ENCODE measurements at regions not wholly inside any gene's neighbourhood (a gene's known extent, or its start where the extent isn't known, plus 50 kb on each side); places are given as distances from the start of the nearest gene placed in this dataset.

DNA sequence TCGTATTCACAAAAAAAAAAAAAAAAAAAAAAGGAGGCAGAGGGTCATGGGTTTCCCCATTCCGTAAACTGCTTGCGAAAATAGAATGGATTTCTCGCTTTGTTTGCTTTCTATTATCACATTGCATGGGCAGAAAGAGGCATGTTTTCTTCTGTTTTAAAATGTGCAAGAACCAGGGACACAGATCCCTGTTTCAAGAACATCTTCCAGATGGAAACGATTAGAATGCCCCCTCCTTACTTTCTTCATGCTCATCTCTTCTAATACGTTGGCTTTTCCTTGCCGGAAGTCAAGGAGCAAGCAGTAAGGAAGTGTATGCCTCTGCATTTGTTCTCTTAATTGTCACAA is 51.0 kb upstream of the ZNF516 start:
- no peak for DNase-seq (ENCODE audit: low read depth in 2 of 2)

GRCh38 chr18:76545433-76546087 is 50.5 kb upstream of the ZNF516 start:
- no peak for DNase-seq (ENCODE audit: low read depth in 2 of 2)

DNA sequence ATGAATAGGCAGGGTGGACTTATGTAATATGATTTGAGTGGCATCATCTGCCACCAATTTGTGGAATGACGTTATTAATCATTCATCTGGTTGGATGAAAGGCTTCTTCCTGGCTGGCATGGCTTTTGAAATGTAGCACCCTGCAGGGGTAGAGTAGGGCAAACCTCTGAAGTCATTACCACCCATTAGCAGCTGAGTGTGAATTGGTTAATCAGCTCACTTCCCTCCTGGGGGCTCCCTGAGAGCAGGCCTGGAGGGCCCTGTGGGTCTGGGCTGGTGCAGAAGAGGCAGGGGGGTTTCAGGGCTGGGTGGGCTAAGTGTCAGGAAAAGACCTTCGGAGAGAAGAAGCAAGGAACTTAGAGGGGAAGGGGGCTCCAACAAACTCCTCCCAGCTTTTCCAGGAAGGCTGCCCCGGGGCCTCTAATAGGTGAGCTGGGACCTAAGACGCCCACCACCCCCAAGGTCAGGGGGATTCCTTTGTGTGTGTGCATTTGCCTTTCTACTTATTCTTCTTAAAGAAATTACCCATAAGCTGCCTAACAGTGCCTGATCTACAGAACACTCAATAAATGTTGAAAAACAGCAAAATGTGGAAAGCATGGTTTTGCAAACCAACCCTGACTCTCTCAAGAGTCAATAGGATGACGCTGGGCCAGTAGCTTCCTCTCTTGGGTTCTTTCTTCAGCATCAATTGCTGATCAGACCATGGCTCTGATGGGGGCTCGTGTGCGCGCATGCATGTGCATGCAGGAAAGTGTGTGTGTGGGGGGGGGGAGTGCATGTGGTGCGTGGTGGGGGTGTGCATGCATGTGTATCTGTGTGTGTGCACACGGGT is 49.7 kb upstream of the ZNF516 start:
- DNase-seq (ENCODE audit: low read depth in 2 of 2), result no peak
